ENCODE measurements at regions not wholly inside any gene's neighbourhood (a gene's known extent, or its start where the extent isn't known, plus 50 kb on each side); places are given as distances from the start of the nearest gene placed in this dataset.
"Not testable (repeated sequence)": the region's sequence is repeated elsewhere in the genome, so short reads cannot be mapped to it uniquely, and the experiment has no call there.

GRCh38 chr17:45554479-45554878, 64.0 kb upstream of the PLEKHM1 start:
- DNase-seq, result not testable (repeated sequence)

GRCh38 chr17:45558821-45559220, 68.3 kb upstream of the PLEKHM1 start:
- DNase-seq, result not testable (repeated sequence)

GRCh38 chr17:45562868-45563267, 72.3 kb upstream of the PLEKHM1 start:
- not testable (repeated sequence) for DNase-seq

GRCh38 chr17:45563283-45563682, 72.8 kb upstream of the PLEKHM1 start:
- not testable (repeated sequence) for DNase-seq

GRCh38 chr17:45568275-45568674, 77.8 kb upstream of the PLEKHM1 start:
- DNase-seq, result not testable (repeated sequence)

- not testable (repeated sequence) for DNase-seq
These were observed 82.8 kb upstream of the PLEKHM1 start for GRCh38 chr17:45573326-45573725.

GRCh38 chr17:45573924-45574770, 83.6 kb upstream of the PLEKHM1 start:
- no peak for DNase-seq

- DNase-seq, result no peak
These were observed 84.8 kb upstream of the PLEKHM1 start for GRCh38 chr17:45575126-45575885.

- not testable (repeated sequence) for DNase-seq
These were observed 86.2 kb upstream of the PLEKHM1 start for GRCh38 chr17:45576527-45577307.

- DNase-seq, result no peak
These were observed 87.2 kb upstream of the PLEKHM1 start for GRCh38 chr17:45577571-45578279.

GRCh38 chr17:45578516-45579455, 88.3 kb upstream of the PLEKHM1 start:
- DNase-seq, result no peak

- no peak for DNase-seq
These were observed 89.3 kb upstream of the PLEKHM1 start for GRCh38 chr17:45579529-45580495.

- DNase-seq, result no peak
These were observed 90.4 kb upstream of the PLEKHM1 start for GRCh38 chr17:45580924-45581323.

GRCh38 chr17:45581860-45582259, 91.3 kb upstream of the PLEKHM1 start:
- no peak for DNase-seq

- no peak for DNase-seq
These were observed 93.8 kb upstream of the PLEKHM1 start for GRCh38 chr17:45584092-45585036.

GRCh38 chr17:45585037-45585733, 94.7 kb upstream of the PLEKHM1 start:
- DNase-seq, result not testable (repeated sequence)

GRCh38 chr17:45585794-45586650, 95.5 kb upstream of the PLEKHM1 start:
- not testable (repeated sequence) for DNase-seq

Data from NCI-H2227 treated with DMSO at 0.1 percent for 48 hours (cell line).